HAP-1 (cell line): ENCODE measurements at regions not wholly inside any gene's neighbourhood (a gene's known extent, or its start where the extent isn't known, plus 50 kb on each side); places are given as distances from the start of the nearest gene placed in this dataset.
"Not testable (repeated sequence)": the region's sequence is repeated elsewhere in the genome, so short reads cannot be mapped to it uniquely, and the experiment has no call there.

Source experiments
- DNase-seq, 2 experiments: peaks; one replicate each; pipeline ENCODE4 v3.0.0-alpha.2; 2016 to 2020; ENCODE audit warnings: low spot score in 2 of 2
- H3K27me3 ChIP-seq: fragments of 250-450 bp; sonication (Bioruptor Pico); 2 replicates; pipeline ENCODE4 v1.5.1; 2020; ENCODE audit warnings: low read depth, mild to moderate bottlenecking, moderate library complexity
- H3K36me3 ChIP-seq: fragments of 250-450 bp; sonication (Bioruptor Pico); replicated peaks from 2 replicates; pipeline ENCODE4 v1.5.1; 2020; ENCODE audit warnings: mild to moderate bottlenecking
- H3K4me1 ChIP-seq: fragments of 250-450 bp; sonication (Bioruptor Pico); 2 replicates; pipeline ENCODE4 v1.5.1; 2020; ENCODE audit warnings: mild to moderate bottlenecking
- H3K4me3 ChIP-seq: fragments of 250-450 bp; sonication (Bioruptor Pico); 2 replicates; pipeline ENCODE4 v1.5.1; 2020; ENCODE audit warnings: mild to moderate bottlenecking, moderate library complexity
- H3K9me3 ChIP-seq: fragments of 250-450 bp; sonication (Bioruptor Pico); 2 replicates; pipeline ENCODE4 v1.5.1; 2020; ENCODE audit warnings: mild to moderate bottlenecking, moderate library complexity
- in situ Hi-C: fragments of 300-500 bp; cut with MboI; formaldehyde crosslinking; loops from 3 replicates; pipeline ENCODE4 v1.14.3; 2020; ENCODE audit warnings: low sequenced_read_pairs, inconsistent platforms, mixed read lengths

- in situ Hi-C loops: no loop called here
- no peaks in the 10 kb centered on the region for H3K4me1 ChIP-seq
- no peaks in the 10 kb centered on the region for H3K9me3 ChIP-seq
- H3K27me3 ChIP-seq: no peaks in the 10 kb centered on the region
- H3K4me3 ChIP-seq: no peak overlapping the region
- DNase-seq: no peak
- no peaks in the 10 kb centered on the region for H3K36me3 ChIP-seq
Observed at GRCh38 chr14:39615352-39615751, 183.1 kb upstream of the FBXO33 start.

- Histone ChIP-seq H3K4me3 (no peak overlapping the region), H3K9me3 (no peaks in the 10 kb centered on the region), H3K27me3 (no peaks in the 10 kb centered on the region), H3K4me1 (no peaks in the 10 kb centered on the region), H3K36me3 (no peaks in the 10 kb centered on the region)
- in situ Hi-C loops: no loop called here
- DNase-seq: no peak
Observed at GRCh38 chr14:39614297-39614923, 182.2 kb upstream of the FBXO33 start.

GRCh38 chr14:39609119-39609518, 176.9 kb upstream of the FBXO33 start:
- H3K4me1 ChIP-seq: no peaks in the 10 kb centered on the region
- H3K9me3 ChIP-seq: no peaks in the 10 kb centered on the region
- no peak for DNase-seq
- no peak overlapping the region for H3K4me3 ChIP-seq
- no peaks in the 10 kb centered on the region for H3K27me3 ChIP-seq
- in situ Hi-C loops: no loop called here
- H3K36me3 ChIP-seq: no peaks in the 10 kb centered on the region

GRCh38 chr14:39607978-39608377, 175.7 kb upstream of the FBXO33 start:
- in situ Hi-C loops: no loop called here
- no peak overlapping the region for H3K4me3 ChIP-seq
- no peaks in the 10 kb centered on the region for H3K27me3 ChIP-seq
- no peak for DNase-seq
- H3K4me1 ChIP-seq: no peaks in the 10 kb centered on the region
- no peaks in the 10 kb centered on the region for H3K36me3 ChIP-seq
- no peaks in the 10 kb centered on the region for H3K9me3 ChIP-seq

- H3K4me3 ChIP-seq: no peak overlapping the region
- no peaks in the 10 kb centered on the region for H3K27me3 ChIP-seq
- in situ Hi-C loops: no loop called here
- DNase-seq: no peak
- no peaks in the 10 kb centered on the region for H3K36me3 ChIP-seq
- H3K9me3 ChIP-seq: no peaks in the 10 kb centered on the region
- H3K4me1 ChIP-seq: no peaks in the 10 kb centered on the region
Observed at GRCh38 chr14:39603942-39604341, 171.7 kb upstream of the FBXO33 start.

GRCh38 chr14:39593377-39593776, 161.1 kb upstream of the FBXO33 start:
- DNase-seq: no peak
- no peaks in the 10 kb centered on the region for H3K27me3 ChIP-seq
- no peak overlapping the region for H3K4me3 ChIP-seq
- no peaks in the 10 kb centered on the region for H3K4me1 ChIP-seq
- in situ Hi-C loops: no loop called here
- no peaks in the 10 kb centered on the region for H3K9me3 ChIP-seq
- no peaks in the 10 kb centered on the region for H3K36me3 ChIP-seq

- no peak for DNase-seq
- Histone ChIP-seq H3K9me3 (no peaks in the 10 kb centered on the region), H3K27me3 (no peaks in the 10 kb centered on the region), H3K4me1 (no peaks in the 10 kb centered on the region), H3K4me3 (no peak overlapping the region), H3K36me3 (no peaks in the 10 kb centered on the region)
- in situ Hi-C loops: no loop called here
Observed at GRCh38 chr14:39592116-39592789, 160.0 kb upstream of the FBXO33 start.

- in situ Hi-C loops, H3K27me3 ChIP-seq, H3K36me3 ChIP-seq, H3K9me3 ChIP-seq, H3K4me1 ChIP-seq, DNase-seq, H3K4me3 ChIP-seq: not testable (repeated sequence)
Observed at GRCh38 chr14:39589882-39590281, 157.6 kb upstream of the FBXO33 start.

- Histone ChIP-seq H3K27me3 (no peaks in the 10 kb centered on the region), H3K4me1 (peaks cover 13% of the 10 kb centered on the region), H3K4me3 (no peak overlapping the region), H3K36me3 (no peaks in the 10 kb centered on the region), H3K9me3 (no peaks in the 10 kb centered on the region)
- DNase-seq: no peak
- in situ Hi-C loops: no loop called here
Observed at GRCh38 chr14:39582028-39582654, 149.9 kb upstream of the FBXO33 start.

- Histone ChIP-seq H3K4me3 (no peak overlapping the region), H3K4me1 (peaks cover 13% of the 10 kb centered on the region), H3K9me3 (no peaks in the 10 kb centered on the region), H3K27me3 (no peaks in the 10 kb centered on the region), H3K36me3 (no peaks in the 10 kb centered on the region)
- DNase-seq: peak in 1 of 2 experiments; percentile 57
- in situ Hi-C loops: no loop called here
Observed at GRCh38 chr14:39581474-39581873, 149.2 kb upstream of the FBXO33 start.

- DNase-seq: no peak
- Histone ChIP-seq H3K4me1 (peaks cover 13% of the 10 kb centered on the region), H3K36me3 (no peaks in the 10 kb centered on the region), H3K9me3 (no peaks in the 10 kb centered on the region), H3K4me3 (no peak overlapping the region), H3K27me3 (no peaks in the 10 kb centered on the region)
- in situ Hi-C loops: no loop called here
Observed at GRCh38 chr14:39580696-39581095, 148.5 kb upstream of the FBXO33 start.

GRCh38 chr14:39576736-39577135, 144.5 kb upstream of the FBXO33 start:
- DNase-seq: no peak
- Histone ChIP-seq H3K4me1 (peaks cover 10% of the 10 kb centered on the region), H3K27me3 (no peaks in the 10 kb centered on the region), H3K4me3 (no peak overlapping the region), H3K9me3 (no peaks in the 10 kb centered on the region; the same call in 1 of the 2 replicates), H3K36me3 (no peaks in the 10 kb centered on the region)
- in situ Hi-C loops: no loop called here

GRCh38 chr14:39576258-39576657, 144.0 kb upstream of the FBXO33 start:
- H3K4me3 ChIP-seq: no peak overlapping the region
- no peaks in the 10 kb centered on the region for H3K36me3 ChIP-seq
- in situ Hi-C loops: no loop called here
- no peaks in the 10 kb centered on the region for H3K27me3 ChIP-seq
- H3K9me3 ChIP-seq: no peaks in the 10 kb centered on the region; the same call in 1 of the 2 replicates
- H3K4me1 ChIP-seq: peaks cover 5% of the 10 kb centered on the region
- DNase-seq: no peak

- no peaks in the 10 kb centered on the region for H3K27me3 ChIP-seq
- no peak for DNase-seq
- no peaks in the 10 kb centered on the region for H3K9me3 ChIP-seq
- in situ Hi-C loops: no loop called here
- no peaks in the 10 kb centered on the region for H3K4me1 ChIP-seq
- H3K4me3 ChIP-seq: no peak overlapping the region
- H3K36me3 ChIP-seq: no peaks in the 10 kb centered on the region
Observed at GRCh38 chr14:39568809-39569538, 136.7 kb upstream of the FBXO33 start.
